OCI-LY1 (cell line): ENCODE measurements at regions not wholly inside any gene's neighbourhood (a gene's known extent, or its start where the extent isn't known, plus 50 kb on each side); places are given as distances from the start of the nearest gene placed in this dataset.
A peak's percentile ranks its signal among the peaks of the same experiment; 100 is the strongest.

Experiments
- H2AFZ ChIP-seq: fragments of 200-600 bp; sonication (generic), shearing (Covaris generic); 2 replicates; pipeline ENCODE4 v1.6.0; 2014; ENCODE audit warnings: antibody characterized with exemption, mild to moderate bottlenecking, low read length
- H3F3A ChIP-seq: fragments of 200-600 bp; sonication (generic), shearing (Covaris generic); 2 replicates; pipeline ENCODE4 v1.6.0; 2014; ENCODE audit warnings: mild to moderate bottlenecking, antibody characterized with exemption, low read length, moderate library complexity; ENCODE audit not compliant: insufficient read depth
- H3K27ac ChIP-seq: fragments of 200-600 bp; sonication (generic); 2 replicates; pipeline ENCODE4 v1.5.1; 2014; ENCODE audit warnings: low read length, mixed run types, mild to moderate bottlenecking, low read depth; ENCODE audit not compliant: poor library complexity, severe bottlenecking
- H3K27me3 ChIP-seq: fragments of 200-600 bp; sonication (generic); 2 replicates; pipeline ENCODE4 v1.6.0; 2014; ENCODE audit warnings: antibody characterized with exemption, mild to moderate bottlenecking, low read length, moderate library complexity; ENCODE audit not compliant: insufficient read depth
- H3K36me3 ChIP-seq: fragments of 200-600 bp; sonication (generic); 2 replicates; pipeline ENCODE4 v1.6.1; 2014; ENCODE audit warnings: mild to moderate bottlenecking, antibody characterized with exemption, low read length, moderate library complexity, mixed read lengths; ENCODE audit not compliant: insufficient read depth
- H3K4me1 ChIP-seq: fragments of 200-600 bp; sonication (generic); 2 replicates; pipeline ENCODE4 v1.5.1; 2014; ENCODE audit warnings: mild to moderate bottlenecking, low read length, moderate library complexity; ENCODE audit not compliant: insufficient read depth, severe bottlenecking
- H3K4me2 ChIP-seq: fragments of 200-600 bp; sonication (generic), shearing (Covaris generic); 2 replicates; pipeline ENCODE4 v1.6.1; 2014; ENCODE audit warnings: low read length
- H3K4me3 ChIP-seq: fragments of 200-600 bp; sonication (generic); 2 replicates; pipeline ENCODE4 v1.5.1; 2014; ENCODE audit warnings: low read length, low read depth, mild to moderate bottlenecking, mixed read lengths; ENCODE audit not compliant: poor library complexity, severe bottlenecking
- H3K79me2 ChIP-seq: fragments of 200-600 bp; shearing (Covaris generic); 2 replicates; pipeline ENCODE4 v1.6.1; 2016; ENCODE audit warnings: mixed run types, low read length, mixed read lengths; ENCODE audit not compliant: insufficient read depth
- H3K9ac ChIP-seq: fragments of 200-600 bp; sonication (generic), shearing (Covaris generic); 2 replicates; pipeline ENCODE4 v1.6.1; 2014; ENCODE audit warnings: mild to moderate bottlenecking, low read length, mixed read lengths
- H3K9me2 ChIP-seq: fragments of 200-600 bp; sonication (generic), shearing (Covaris generic); 2 replicates; pipeline ENCODE4 v1.6.1; 2014; ENCODE audit warnings: low read depth, mild to moderate bottlenecking, low read length, mixed read lengths
- H3K9me3 ChIP-seq: fragments of 200-600 bp; shearing (Covaris generic); 2 replicates; pipeline ENCODE4 v1.6.1; 2014; ENCODE audit warnings: low read length, mixed read lengths
- H4K20me1 ChIP-seq: fragments of 200-600 bp; sonication (generic), shearing (Covaris generic); 2 replicates; pipeline ENCODE4 v1.6.0; 2016; ENCODE audit warnings: mild to moderate bottlenecking, low read length; ENCODE audit not compliant: insufficient read depth
- EZH2 ChIP-seq: fragments of 200-600 bp; sonication (generic), shearing (Covaris generic); IDR thresholded peaks from 2 replicates; pipeline ENCODE4 v1.8.0; 2017; ENCODE audit warnings: borderline replicate concordance, mixed run types, mild to moderate bottlenecking, antibody characterized with exemption, low read length, moderate library complexity, mixed read lengths
- TF ChIP-seq, protein P1 (sequence below): fragments of 200-600 bp; sonication (generic), shearing (Covaris generic); IDR thresholded peaks from 2 replicates; pipeline ENCODE4 v1.5.1; 2017; ENCODE audit warnings: mild to moderate bottlenecking, antibody characterized with exemption, low read length, moderate library complexity, mixed read lengths

DNA sequence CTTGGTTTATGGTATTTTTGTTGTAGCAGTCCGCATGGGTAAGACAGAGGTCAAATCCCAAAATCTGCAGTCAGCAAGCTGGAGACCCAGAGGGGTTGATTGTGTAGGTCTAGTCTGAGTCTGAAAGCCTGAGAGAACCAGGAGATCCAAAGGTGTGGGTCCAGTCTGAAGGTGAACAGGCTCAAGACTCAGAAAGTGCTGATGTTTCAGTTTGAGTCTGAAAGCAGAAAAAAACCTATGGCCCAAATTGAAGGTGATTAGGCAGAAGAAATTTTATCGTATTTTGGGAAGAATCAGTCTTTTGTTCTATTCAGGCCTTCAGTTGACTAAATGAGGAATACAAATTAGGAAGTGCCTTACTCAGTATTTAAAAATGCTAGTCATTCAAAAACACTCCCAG, 807.8 kb upstream of the FOXG1 start:
- H3K4me1 ChIP-seq: no peaks in the 10 kb centered on the region

DNA sequence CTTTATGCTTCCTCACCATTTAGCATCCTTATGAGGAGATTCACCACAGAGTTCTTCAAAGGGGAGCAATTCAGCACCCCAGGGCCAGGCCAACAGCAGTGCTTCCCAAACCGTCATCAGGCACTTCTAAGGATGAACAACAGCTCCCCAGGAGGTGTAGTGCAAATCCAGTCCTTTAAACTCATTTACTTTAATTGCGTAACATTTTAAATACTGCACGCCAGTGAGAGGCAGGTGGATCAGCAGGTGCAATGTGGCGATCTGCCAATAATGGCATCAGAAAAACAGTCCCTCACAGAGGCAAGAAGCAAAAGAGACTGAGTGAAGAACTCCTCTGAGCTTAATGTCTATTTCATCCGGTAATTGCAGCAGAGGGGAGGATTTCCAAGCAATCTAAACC, 770.9 kb upstream of the FOXG1 start:
- Histone ChIP-seq H2AFZ (no peak overlapping the region), H3K4me1 (no peaks in the 10 kb centered on the region), H3K4me2 (no peak overlapping the region), H4K20me1 (no peaks in the 10 kb centered on the region), H3K36me3 (no peaks in the 10 kb centered on the region), H3K9me3 (no peaks in the 10 kb centered on the region), H3K9me2 (no peaks in the 10 kb centered on the region), H3K27me3 (no peaks in the 10 kb centered on the region), H3K79me2 (no peaks in the 10 kb centered on the region; the same call in 1 of the 2 replicates), H3K4me3 (no peak overlapping the region), H3K9ac (no peak overlapping the region), H3K27ac (no peak overlapping the region), H3F3A (no peaks in the 10 kb centered on the region)
- TF ChIP-seq, protein P1, sequence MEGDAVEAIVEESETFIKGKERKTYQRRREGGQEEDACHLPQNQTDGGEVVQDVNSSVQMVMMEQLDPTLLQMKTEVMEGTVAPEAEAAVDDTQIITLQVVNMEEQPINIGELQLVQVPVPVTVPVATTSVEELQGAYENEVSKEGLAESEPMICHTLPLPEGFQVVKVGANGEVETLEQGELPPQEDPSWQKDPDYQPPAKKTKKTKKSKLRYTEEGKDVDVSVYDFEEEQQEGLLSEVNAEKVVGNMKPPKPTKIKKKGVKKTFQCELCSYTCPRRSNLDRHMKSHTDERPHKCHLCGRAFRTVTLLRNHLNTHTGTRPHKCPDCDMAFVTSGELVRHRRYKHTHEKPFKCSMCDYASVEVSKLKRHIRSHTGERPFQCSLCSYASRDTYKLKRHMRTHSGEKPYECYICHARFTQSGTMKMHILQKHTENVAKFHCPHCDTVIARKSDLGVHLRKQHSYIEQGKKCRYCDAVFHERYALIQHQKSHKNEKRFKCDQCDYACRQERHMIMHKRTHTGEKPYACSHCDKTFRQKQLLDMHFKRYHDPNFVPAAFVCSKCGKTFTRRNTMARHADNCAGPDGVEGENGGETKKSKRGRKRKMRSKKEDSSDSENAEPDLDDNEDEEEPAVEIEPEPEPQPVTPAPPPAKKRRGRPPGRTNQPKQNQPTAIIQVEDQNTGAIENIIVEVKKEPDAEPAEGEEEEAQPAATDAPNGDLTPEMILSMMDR: no peak
- no peak for TF ChIP-seq EZH2

More for the DNA sequence above, 807.8 kb upstream of the FOXG1 start:
- Histone ChIP-seq H4K20me1 (no peaks in the 10 kb centered on the region), H3K79me2 (no peaks in the 10 kb centered on the region), H3F3A (no peaks in the 10 kb centered on the region), H3K9ac (no peak overlapping the region), H2AFZ (no peak overlapping the region), H3K4me3 (no peak overlapping the region), H3K9me3 (no peaks in the 10 kb centered on the region), H3K36me3 (no peaks in the 10 kb centered on the region), H3K27me3 (no peaks in the 10 kb centered on the region), H3K27ac (no peak overlapping the region), H3K4me2 (no peak overlapping the region), H3K9me2 (no peaks in the 10 kb centered on the region)
- TF ChIP-seq EZH2: no peak
- TF ChIP-seq, protein P1: no peak

DNA sequence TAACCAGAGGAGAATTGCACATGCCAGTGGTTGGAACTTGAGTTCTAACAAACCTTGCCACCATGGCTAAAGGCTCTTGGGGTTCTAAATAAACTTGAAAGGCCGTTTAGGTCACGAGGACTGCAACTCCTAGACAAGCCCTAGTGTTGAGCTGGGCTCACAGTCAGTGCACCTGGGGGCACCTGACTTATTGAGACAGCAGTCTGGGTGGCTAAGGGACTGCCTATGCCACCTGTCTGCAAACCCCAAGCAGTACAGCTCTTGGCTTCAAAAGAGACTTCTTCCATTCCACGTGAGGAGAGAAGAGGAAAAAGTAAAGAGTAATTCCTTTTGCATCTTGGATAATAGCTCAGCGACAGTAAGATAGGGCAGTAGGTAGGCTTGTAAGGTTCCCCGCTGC, 765.6 kb upstream of the FOXG1 start:
- no peak overlapping the region; the same call in 1 of the 2 replicates for H3K4me2 ChIP-seq
- no peaks in the 10 kb centered on the region for H3F3A ChIP-seq
- H3K4me1 ChIP-seq: no peaks in the 10 kb centered on the region
- no peaks in the 10 kb centered on the region for H3K27me3 ChIP-seq
- no peak for TF ChIP-seq EZH2
- TF ChIP-seq, protein P1: peak; percentile 26; the same call in 1 of the 2 replicates
- H3K27ac ChIP-seq: peak overlapping the region; percentile 34
- H4K20me1 ChIP-seq: no peaks in the 10 kb centered on the region
- no peaks in the 10 kb centered on the region for H3K9me2 ChIP-seq
- H3K4me3 ChIP-seq: no peak overlapping the region
- H3K9ac ChIP-seq: no peak overlapping the region
- H3K79me2 ChIP-seq: no peaks in the 10 kb centered on the region
- H3K9me3 ChIP-seq: no peaks in the 10 kb centered on the region
- H2AFZ ChIP-seq: no peak overlapping the region
- H3K36me3 ChIP-seq: no peaks in the 10 kb centered on the region
